Adipocyte (in vitro differentiated cells): ENCODE measurements at regions not wholly inside any gene's neighbourhood (a gene's known extent, or its start where the extent isn't known, plus 50 kb on each side); places are given as distances from the start of the nearest gene placed in this dataset.

Experiments used
- DNase-seq: peaks from one replicate; pipeline ENCODE4 v3.0.0-alpha.2; 2015; ENCODE audit warnings: low read depth
- H3K27me3 ChIP-seq: replicated peaks from 2 replicates; pipeline ENCODE4 v1.7.0; 2013; ENCODE audit warnings: mild to moderate bottlenecking, low read length, moderate library complexity; ENCODE audit not compliant: control insufficient read depth, insufficient read depth
- H3K36me3 ChIP-seq: 2 replicates; pipeline ENCODE4 v1.7.0; 2013; ENCODE audit warnings: low read length, mild to moderate bottlenecking, moderate library complexity; ENCODE audit not compliant: control insufficient read depth, insufficient read depth, severe bottlenecking
- H3K4me1 ChIP-seq: 2 replicates; pipeline ENCODE4 v1.7.0; 2013; ENCODE audit warnings: mild to moderate bottlenecking, low read length, moderate library complexity; ENCODE audit not compliant: control insufficient read depth, insufficient read depth
- H3K4me3 ChIP-seq: 2 replicates; pipeline ENCODE4 v1.7.0; 2013; ENCODE audit warnings: mild to moderate bottlenecking, low read length, moderate library complexity
- H3K9ac ChIP-seq: 2 replicates; pipeline ENCODE4 v1.7.0; 2013; ENCODE audit warnings: mild to moderate bottlenecking, low read length, moderate library complexity
- H3K9me3 ChIP-seq: 2 replicates; pipeline ENCODE4 v1.7.0; 2013; ENCODE audit warnings: mild to moderate bottlenecking, low read length, moderate library complexity; ENCODE audit not compliant: control insufficient read depth

DNA sequence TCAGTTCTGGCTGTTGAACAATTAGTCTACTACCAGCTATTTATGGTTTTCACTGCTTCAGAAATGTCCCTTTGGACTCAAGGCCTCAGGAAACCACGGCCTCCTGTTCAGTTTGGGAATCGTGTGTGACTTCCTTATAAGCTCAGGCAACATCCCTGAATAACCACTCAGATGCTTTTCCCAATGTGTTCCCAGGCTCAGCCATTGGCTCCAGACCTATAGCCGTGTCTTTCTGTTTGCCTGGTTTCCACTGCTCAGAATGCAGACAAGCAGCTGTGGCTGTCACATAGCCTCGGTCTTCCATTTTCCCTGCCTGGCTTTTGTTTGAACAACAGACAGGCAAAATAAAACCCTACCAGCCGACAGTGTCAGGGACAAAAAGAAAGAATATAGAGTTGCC, 63.2 kb upstream of the ATP2B2 start:
- DNase-seq, result no peak

DNA sequence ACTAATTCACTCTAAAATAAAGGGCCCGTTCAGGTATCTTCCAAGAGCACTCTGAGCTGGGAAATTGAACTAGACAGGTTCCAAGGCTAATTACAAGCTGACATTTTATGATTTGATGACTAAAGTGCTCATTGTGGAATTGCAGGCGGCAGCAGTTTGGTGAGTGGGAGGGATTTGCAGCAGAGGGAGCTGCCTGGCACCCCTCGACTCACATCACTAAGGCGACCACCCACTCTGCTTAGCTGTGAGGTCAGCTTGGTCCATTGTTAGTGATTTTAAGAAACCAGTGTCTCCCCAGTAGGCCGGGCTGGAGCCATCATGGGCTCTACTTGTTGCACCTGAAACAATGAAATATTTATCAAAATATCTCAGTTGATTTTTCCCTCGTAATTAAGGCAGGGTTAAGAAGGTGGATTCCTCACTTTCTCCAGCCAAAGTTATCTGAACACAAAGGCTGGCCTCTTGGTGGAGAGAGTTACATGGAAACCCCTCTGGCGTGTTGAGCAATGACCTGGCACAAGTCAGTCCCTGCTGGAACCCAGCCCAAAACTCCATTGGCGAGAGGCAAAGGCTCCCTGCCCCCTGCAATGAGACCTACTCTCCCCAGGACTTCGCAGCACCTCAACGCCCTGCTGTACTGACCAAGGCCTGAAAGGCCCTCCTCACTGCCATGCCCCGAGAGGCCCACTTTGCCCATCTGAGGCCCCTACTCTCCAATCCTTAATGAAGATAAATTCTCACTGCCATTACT, 65.0 kb upstream of the ATP2B2 start:
- no peak overlapping the region for H3K9ac ChIP-seq
- H3K4me1 ChIP-seq, result no peaks in the 10 kb centered on the region
- no peak for DNase-seq
- peaks cover 69% of the 10 kb centered on the region for H3K27me3 ChIP-seq
- no peaks in the 10 kb centered on the region for H3K36me3 ChIP-seq
- peaks cover 10% of the 10 kb centered on the region for H3K9me3 ChIP-seq
- no peak overlapping the region for H3K4me3 ChIP-seq

More for the DNA sequence above, 63.2 kb upstream of the ATP2B2 start:
- H3K9ac ChIP-seq, result no peak overlapping the region
- H3K27me3 ChIP-seq, result peaks cover 59% of the 10 kb centered on the region
- H3K4me3 ChIP-seq, result no peak overlapping the region
- H3K36me3 ChIP-seq, result no peaks in the 10 kb centered on the region
- H3K4me1 ChIP-seq, result no peaks in the 10 kb centered on the region
- peaks cover 10% of the 10 kb centered on the region for H3K9me3 ChIP-seq

DNA sequence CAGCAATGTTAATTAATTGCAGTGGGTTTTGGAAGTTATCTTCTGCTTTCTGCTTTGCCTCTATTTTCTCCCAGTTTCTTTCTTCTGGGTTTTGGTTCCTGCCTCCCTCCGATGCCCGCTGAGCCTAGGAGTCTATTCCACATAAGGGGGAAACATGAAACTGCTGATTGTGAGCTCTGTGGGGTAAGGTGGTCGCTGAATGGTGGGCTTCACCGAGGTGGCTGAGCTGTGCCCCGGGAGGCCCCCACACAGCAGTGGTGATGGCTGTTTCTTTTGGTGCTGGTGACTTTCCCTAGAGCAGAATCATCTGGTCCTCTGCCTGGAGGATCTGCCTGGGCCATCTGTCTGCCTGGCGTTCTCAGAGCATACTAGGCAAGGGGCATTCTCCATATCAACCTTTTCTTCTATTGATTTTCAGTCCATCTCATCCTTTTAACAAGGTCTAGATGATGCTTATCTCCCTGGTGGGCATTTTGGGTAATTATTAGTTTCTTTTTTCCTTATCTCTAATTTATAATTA, 68.8 kb upstream of the ATP2B2 start:
- Histone ChIP-seq H3K27me3 (peaks cover 51% of the 10 kb centered on the region), H3K4me1 (no peaks in the 10 kb centered on the region), H3K4me3 (no peak overlapping the region), H3K9ac (no peak overlapping the region), H3K9me3 (peaks cover 10% of the 10 kb centered on the region), H3K36me3 (no peaks in the 10 kb centered on the region)
- DNase-seq, result no peak

DNA sequence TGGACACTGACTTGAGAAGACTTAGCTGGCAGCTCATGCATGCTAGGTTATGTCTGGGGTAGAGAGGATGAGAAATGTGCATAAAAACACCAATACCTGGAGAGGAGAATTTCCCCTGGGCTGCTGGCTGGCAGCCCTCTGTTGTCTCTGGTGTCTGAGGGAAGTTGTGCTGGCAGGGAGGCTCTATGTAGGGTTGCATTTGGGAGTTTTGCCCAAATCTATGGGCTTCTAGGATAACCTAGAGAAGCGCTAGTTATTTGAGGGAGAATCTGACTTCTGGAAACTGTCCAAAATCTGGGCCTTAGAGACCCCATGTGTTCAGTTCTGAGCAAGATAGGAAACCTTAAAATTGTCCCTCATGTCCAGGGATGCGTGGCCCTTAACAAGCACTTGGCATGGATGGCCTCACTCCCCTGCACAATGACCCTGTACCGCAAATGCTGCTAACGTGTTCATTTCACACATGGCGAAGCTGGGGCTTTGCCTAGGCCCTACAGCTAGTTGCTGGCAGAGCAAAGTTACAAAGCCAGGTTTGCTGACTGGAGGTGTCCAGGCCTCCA, 70.3 kb upstream of the ATP2B2 start:
- H3K4me1 ChIP-seq, result peaks cover 2% of the 10 kb centered on the region

DNA sequence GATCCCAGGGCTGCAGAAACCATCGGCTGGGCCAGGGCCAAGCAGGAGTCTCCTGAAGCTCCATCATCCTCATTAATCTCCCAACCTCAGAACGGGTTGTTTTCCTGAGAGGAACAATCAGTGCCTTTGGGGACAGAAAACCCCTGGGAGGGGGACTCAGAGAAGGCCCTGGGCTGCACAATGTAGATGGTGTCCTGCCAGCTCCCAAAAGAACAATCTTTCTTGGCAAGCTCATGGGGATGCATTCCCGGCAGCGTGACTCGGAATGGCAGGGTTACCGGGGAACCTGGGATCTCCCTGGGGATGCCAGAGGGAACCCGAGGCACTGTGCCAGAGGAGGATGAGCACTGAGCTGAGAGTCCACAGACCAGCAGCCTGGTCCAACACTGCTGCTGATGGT, 72.1 kb upstream of the ATP2B2 start:
- Histone ChIP-seq H3K4me3 (no peak overlapping the region), H3K27me3 (peaks cover 37% of the 10 kb centered on the region), H3K9me3 (peaks cover 3% of the 10 kb centered on the region), H3K9ac (no peak overlapping the region), H3K4me1 (peaks cover 11% of the 10 kb centered on the region), H3K36me3 (no peaks in the 10 kb centered on the region)
- no peak for DNase-seq

More for the DNA sequence above, 70.3 kb upstream of the ATP2B2 start:
- Histone ChIP-seq H3K27me3 (peaks cover 43% of the 10 kb centered on the region), H3K9ac (no peak overlapping the region), H3K36me3 (no peaks in the 10 kb centered on the region), H3K4me3 (no peak overlapping the region), H3K9me3 (peaks cover 10% of the 10 kb centered on the region)
- DNase-seq, result no peak

DNA sequence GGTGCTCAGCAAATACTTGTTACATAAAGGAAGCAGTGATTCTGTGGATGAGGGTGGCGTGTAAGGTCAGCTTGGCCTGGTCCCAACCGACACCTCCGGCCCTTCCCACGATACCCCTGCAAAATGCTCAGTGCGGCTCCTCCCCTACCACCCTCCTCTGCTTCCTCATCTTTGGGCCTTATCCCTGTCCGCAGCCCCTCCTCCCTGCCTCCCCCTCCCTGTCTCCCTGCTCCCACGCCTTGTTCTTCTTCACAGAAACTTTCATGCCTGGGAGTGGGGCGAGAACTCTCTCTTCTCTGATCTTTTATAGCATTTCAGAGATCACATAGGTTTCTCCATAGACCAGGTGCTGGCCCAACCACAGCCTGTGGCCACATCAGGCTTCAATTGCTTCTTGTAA, 75.0 kb upstream of the ATP2B2 start:
- no peaks in the 10 kb centered on the region for H3K36me3 ChIP-seq
- H3K4me3 ChIP-seq, result no peak overlapping the region
- DNase-seq, result no peak
- H3K27me3 ChIP-seq, result peaks cover 33% of the 10 kb centered on the region
- H3K9ac ChIP-seq, result no peak overlapping the region
- H3K9me3 ChIP-seq, result no peaks in the 10 kb centered on the region
- H3K4me1 ChIP-seq, result peaks cover 11% of the 10 kb centered on the region

DNA sequence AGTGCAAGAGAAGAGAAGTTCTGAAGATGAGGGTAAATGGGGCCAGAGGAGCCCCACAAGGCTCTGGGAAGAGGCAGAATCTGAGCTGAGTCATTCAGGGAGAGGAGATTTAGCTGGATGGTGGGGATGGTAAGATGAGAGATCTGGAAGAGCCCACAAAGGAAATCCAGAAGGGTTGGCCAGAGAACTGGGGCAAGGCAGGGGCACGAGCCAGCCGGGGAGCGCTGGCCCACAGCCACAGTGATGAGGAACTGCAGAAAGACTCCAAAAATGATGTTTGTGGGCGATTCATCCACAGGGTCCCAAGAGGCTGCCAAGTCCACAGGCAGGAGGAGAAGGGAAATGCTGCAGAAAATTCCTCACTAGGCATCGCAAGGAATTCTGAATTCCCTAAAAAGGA, 75.9 kb upstream of the ATP2B2 start:
- Histone ChIP-seq H3K9ac (no peak overlapping the region), H3K4me1 (peaks cover 11% of the 10 kb centered on the region), H3K36me3 (no peaks in the 10 kb centered on the region), H3K27me3 (peaks cover 32% of the 10 kb centered on the region), H3K9me3 (no peaks in the 10 kb centered on the region), H3K4me3 (no peak overlapping the region)
- DNase-seq, result no peak

DNA sequence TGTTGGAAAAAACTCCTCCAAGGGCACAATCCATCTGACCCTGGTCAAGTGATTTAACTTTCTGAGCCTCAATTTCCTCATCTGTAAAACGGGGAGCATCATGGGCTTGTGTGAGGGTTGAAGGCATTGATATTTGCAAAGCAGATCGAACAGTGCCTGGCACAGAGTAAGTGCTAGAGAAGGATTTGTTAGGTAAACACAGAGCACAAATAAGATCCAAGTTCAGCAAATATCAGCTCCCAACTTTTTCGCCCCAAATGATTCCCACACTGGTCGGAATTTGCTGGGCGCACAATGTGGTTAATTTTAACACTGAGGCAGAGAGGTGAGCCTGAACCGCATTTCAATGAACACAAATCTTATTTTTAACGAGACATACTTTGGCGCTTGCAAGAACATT, 76.3 kb upstream of the ATP2B2 start:
- Histone ChIP-seq H3K9me3 (no peaks in the 10 kb centered on the region), H3K27me3 (peaks cover 33% of the 10 kb centered on the region), H3K4me3 (no peak overlapping the region), H3K36me3 (no peaks in the 10 kb centered on the region), H3K4me1 (peaks cover 11% of the 10 kb centered on the region), H3K9ac (no peak overlapping the region)
- no peak for DNase-seq

DNA sequence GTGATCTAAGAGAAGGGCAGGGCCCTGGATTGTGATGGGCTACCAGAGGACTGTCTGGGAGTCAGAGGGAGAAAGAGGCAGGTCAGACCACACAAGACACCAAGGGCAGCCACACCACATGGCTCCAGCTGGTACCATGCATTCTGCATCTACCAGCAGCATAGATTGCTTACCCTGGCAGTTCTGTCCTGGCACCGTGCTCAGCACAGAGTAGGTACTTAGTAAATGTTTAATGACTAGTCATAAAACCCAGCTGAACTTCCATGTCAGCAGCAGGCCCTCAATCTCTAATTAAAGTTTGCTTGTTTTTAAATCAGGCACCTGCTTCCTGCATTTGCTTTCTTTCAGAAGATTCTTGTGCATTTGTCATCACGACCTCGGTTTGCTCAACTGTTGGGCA, 77.3 kb upstream of the ATP2B2 start:
- Histone ChIP-seq H3K4me1 (peaks cover 11% of the 10 kb centered on the region), H3K36me3 (no peaks in the 10 kb centered on the region), H3K9me3 (no peaks in the 10 kb centered on the region)

DNA sequence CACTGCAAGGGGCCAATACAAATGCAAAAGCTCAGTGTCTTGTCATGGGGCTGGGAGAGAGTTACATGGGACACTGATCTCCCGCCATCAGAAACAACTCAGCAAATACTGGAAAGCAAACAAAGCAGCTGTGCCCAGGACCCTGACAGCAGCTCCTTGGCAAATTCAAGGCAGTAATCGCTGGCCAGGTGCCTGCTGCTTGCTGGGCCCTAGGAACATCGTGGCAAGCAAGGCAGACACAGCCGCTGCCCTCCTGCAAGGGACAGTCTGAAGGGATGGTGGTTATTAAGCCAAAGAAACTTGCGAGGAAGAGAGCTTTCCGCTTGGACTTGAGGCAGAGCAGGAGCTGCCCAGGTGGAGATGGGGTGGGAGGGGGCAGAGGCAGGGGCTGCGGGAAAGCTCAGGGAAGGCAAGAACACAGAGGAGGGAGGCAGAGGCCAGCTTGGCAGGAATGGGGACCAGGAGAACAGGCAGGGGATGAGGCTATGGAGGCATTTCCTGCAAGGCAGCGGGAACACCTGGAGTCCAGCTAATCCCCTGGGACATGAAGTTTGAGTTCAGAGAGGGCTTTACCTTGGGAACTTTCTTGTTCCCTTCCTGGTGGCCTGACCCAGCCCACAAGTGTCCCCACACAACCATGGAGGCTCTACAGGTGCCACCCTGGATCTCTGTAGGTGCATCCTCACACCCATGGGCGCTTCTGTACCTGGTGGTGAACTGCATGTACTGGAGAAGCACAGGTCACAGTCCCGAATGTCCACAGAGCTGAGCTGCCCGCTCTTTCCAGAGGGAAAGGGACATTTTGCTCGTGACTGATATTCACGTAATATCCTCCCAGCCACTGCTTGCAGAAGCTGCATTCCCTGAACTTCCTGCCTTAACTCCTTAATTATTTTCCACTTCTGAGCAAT, 78.7 kb upstream of the ATP2B2 start:
- no peak for DNase-seq
- Histone ChIP-seq H3K27me3 (peaks cover 34% of the 10 kb centered on the region), H3K36me3 (no peaks in the 10 kb centered on the region), H3K9me3 (no peaks in the 10 kb centered on the region), H3K4me1 (peaks cover 11% of the 10 kb centered on the region), H3K4me3 (no peak overlapping the region), H3K9ac (no peak overlapping the region)

More for the DNA sequence above, 77.3 kb upstream of the ATP2B2 start:
- no peak overlapping the region for H3K4me3 ChIP-seq
- DNase-seq, result no peak
- H3K27me3 ChIP-seq, result peaks cover 33% of the 10 kb centered on the region
- H3K9ac ChIP-seq, result no peak overlapping the region

DNA sequence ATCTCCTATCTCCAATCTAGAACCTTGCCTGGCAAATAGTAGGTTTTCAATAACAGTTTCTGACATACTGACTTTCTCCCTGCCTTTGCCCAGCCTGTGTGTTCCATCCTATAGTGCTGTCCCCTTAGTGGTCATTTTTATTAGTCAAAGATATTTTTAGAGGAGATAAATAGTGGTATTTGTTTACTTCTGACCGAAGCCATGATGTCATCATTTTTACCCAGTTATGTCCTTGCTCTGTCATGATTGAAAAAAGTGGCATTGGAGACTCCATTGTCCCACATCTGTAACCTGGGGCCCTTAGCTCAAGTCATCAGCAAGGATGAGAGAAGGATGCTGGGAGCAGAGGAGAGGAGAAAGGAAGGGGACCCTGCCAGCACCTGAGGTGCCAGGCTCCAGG, 80.6 kb upstream of the ATP2B2 start:
- no peaks in the 10 kb centered on the region for H3K9me3 ChIP-seq
- H3K4me1 ChIP-seq, result peaks cover 6% of the 10 kb centered on the region
- H3K4me3 ChIP-seq, result no peak overlapping the region
- H3K36me3 ChIP-seq, result no peaks in the 10 kb centered on the region
- no peak overlapping the region for H3K9ac ChIP-seq
- no peak for DNase-seq
- peaks cover 47% of the 10 kb centered on the region for H3K27me3 ChIP-seq
